Endothelial cell of umbilical vein (primary cell): ENCODE measurements at regions not wholly inside any gene's neighbourhood (a gene's known extent, or its start where the extent isn't known, plus 50 kb on each side); places are given as distances from the start of the nearest gene placed in this dataset.
A peak's percentile ranks its signal among the peaks of the same experiment; 100 is the strongest.

ENCODE experiments used
- BruUV-seq: library from RNA; stranded (reverse); fragments of 400-500 nt; replicated peaks from 2 replicates; lab custom pipeline; 2021; lab: Mats Ljungman, UMichigan
- CTCF ChIA-PET: fragments of 300-600, 350-600 bp; sonication (Branson Sonifier 250); formaldehyde crosslinking; loops from one replicate; lab custom pipeline; 2021; ENCODE audit warnings: antibody characterized with exemption, inconsistent platforms; lab: Charles Lee
- POLR2A ChIA-PET: fragments of 300-600, 350-600 bp; sonication (Branson Sonifier 250); formaldehyde crosslinking; loops from one replicate; lab custom pipeline; 2021; ENCODE audit warnings: antibody characterized with exemption, inconsistent platforms; lab: Charles Lee
- DNase-seq: peaks from one replicate; pipeline ENCODE4 v3.0.0-alpha.2; 2011; ENCODE audit warnings: low read depth, low spot score
- FAIRE-seq: peaks from 2 replicates; lab custom pipeline; 2011; peaks lifted over from hg19 to GRCh38; lab: Jason Lieb, UNC
- H2AFZ ChIP-seq: 2 replicates; pipeline ENCODE4 v1.6.0; 2012; ENCODE audit warnings: low read depth, low read length, control low read depth, inconsistent platforms
- H3K27ac ChIP-seq: 2 replicates; pipeline ENCODE4 v1.5.1; 2011; ENCODE audit warnings: low read depth, mild to moderate bottlenecking, control low read depth, low read length, moderate library complexity; ENCODE audit not compliant: insufficient read depth
- H3K27me3 ChIP-seq, 2 experiments: 2 replicates each; pipeline versions ENCODE4 v1.6.0 to v1.6.1; 2011; ENCODE audit warnings: low read length in 2 of 2, mixed read lengths in 1 of 2; ENCODE audit not compliant: control insufficient read depth in 2 of 2, insufficient read depth in 2 of 2
- H3K36me3 ChIP-seq, 2 experiments: 2 replicates in 1 of 2; 3 replicates in 1 of 2; pipeline ENCODE4 v1.5.1; 2011; ENCODE audit warnings: low read length in 2 of 2, mild to moderate bottlenecking in 1 of 2, moderate library complexity in 1 of 2; ENCODE audit not compliant: control insufficient read depth in 2 of 2, insufficient read depth in 2 of 2; ENCODE audit errors: extremely low read depth in 1 of 2
- H3K4me1 ChIP-seq: 3 replicates; pipeline ENCODE4 v1.5.1; 2011; ENCODE audit warnings: mild to moderate bottlenecking, low read length; ENCODE audit not compliant: control insufficient read depth, insufficient read depth; ENCODE audit errors: extremely low read depth
- H3K4me2 ChIP-seq: 2 replicates; pipeline ENCODE4 v1.6.1; 2011; ENCODE audit warnings: low read length, control low read depth, mixed read lengths; ENCODE audit not compliant: insufficient read depth
- H3K4me3 ChIP-seq, 3 experiments: fragments of 200-600 bp in 1 of 3; sonication (generic), shearing (Covaris generic) in 1 of 3; replicated peaks in 1 of 3; 2 replicates each; pipeline ENCODE4 v1.5.1; 2011 to 2016; ENCODE audit warnings: control low read depth in 3 of 3, low read length in 3 of 3, mild to moderate bottlenecking in 2 of 3, inconsistent platforms in 1 of 3, low read depth in 1 of 3, moderate library complexity in 1 of 3; ENCODE audit not compliant: insufficient read depth in 1 of 3
- H3K79me2 ChIP-seq: 2 replicates; pipeline ENCODE4 v1.6.0; 2012; ENCODE audit warnings: low read length, inconsistent platforms; ENCODE audit not compliant: control insufficient read depth, insufficient read depth
- H3K9ac ChIP-seq: replicated peaks from 2 replicates; pipeline ENCODE3; 2011; ENCODE audit warnings: low read length, control low read depth; ENCODE audit not compliant: insufficient read depth; ENCODE audit errors: extremely low read depth
- H3K9me1 ChIP-seq: replicated peaks from 3 replicates; pipeline ENCODE4 v1.6.0; 2011; ENCODE audit warnings: mild to moderate bottlenecking, low read length; ENCODE audit not compliant: control insufficient read depth, insufficient read depth; ENCODE audit errors: extremely low read depth
- H3K9me3 ChIP-seq: replicated peaks from 2 replicates; pipeline ENCODE4 v1.5.1; 2012; ENCODE audit warnings: low read length, inconsistent platforms; ENCODE audit not compliant: control insufficient read depth, insufficient read depth
- H4K20me1 ChIP-seq: replicated peaks from 2 replicates; pipeline ENCODE3; 2011; ENCODE audit warnings: mild to moderate bottlenecking, low read length; ENCODE audit not compliant: control insufficient read depth, insufficient read depth; ENCODE audit errors: extremely low read depth
- CTCF ChIP-seq, 2 donors: IDR thresholded peaks; 1 replicate in 1 of 2; 2 replicates in 1 of 2; pipeline ENCODE4 v1.5.1; 2011; ENCODE audit warnings: low read length in 2 of 2, mild to moderate bottlenecking in 2 of 2, moderate library complexity in 2 of 2, control low read depth in 1 of 2, inconsistent platforms in 1 of 2, low read depth in 1 of 2; ENCODE audit not compliant: insufficient read depth in 1 of 2; ENCODE audit errors: extremely low read depth in 1 of 2
- EZH2 ChIP-seq: IDR thresholded peaks from 2 replicates; pipeline ENCODE4 v1.6.1; 2012; ENCODE audit warnings: borderline replicate concordance, low read depth, mild to moderate bottlenecking, moderate library complexity, low read length, inconsistent platforms; ENCODE audit not compliant: severe bottlenecking
- FOS ChIP-seq: IDR thresholded peaks from 2 replicates; pipeline ENCODE4 v1.6.1; 2011; ENCODE audit warnings: mild to moderate bottlenecking, low read length, moderate library complexity, borderline replicate concordance; ENCODE audit not compliant: insufficient read depth
- GATA2 ChIP-seq: IDR thresholded peaks from 2 replicates; pipeline ENCODE4 v1.7.0; 2011; ENCODE audit warnings: low read depth, mild to moderate bottlenecking, moderate library complexity, mixed read lengths, low read length; ENCODE audit not compliant: insufficient read length, insufficient read depth
- JUN ChIP-seq: IDR thresholded peaks from 2 replicates; pipeline ENCODE4 v1.6.1; 2011; ENCODE audit warnings: borderline replicate concordance, low read depth; ENCODE audit not compliant: insufficient read length, insufficient read depth
- MAX ChIP-seq: IDR thresholded peaks from 2 replicates; pipeline ENCODE4 v1.6.1; 2011; ENCODE audit not compliant: insufficient read depth, insufficient read length
- MYC ChIP-seq: IDR thresholded peaks from one replicate; pipeline ENCODE4 v1.6.1; 2011; ENCODE audit warnings: mild to moderate bottlenecking, low read depth, low read length
- POLR2A ChIP-seq: IDR thresholded peaks from 2 replicates; pipeline ENCODE4 v1.6.1; 2012; ENCODE audit warnings: low read depth, mild to moderate bottlenecking, control low read depth, low read length
- POLR2AphosphoS5 ChIP-seq: IDR thresholded peaks from 2 replicates; pipeline ENCODE4 v1.6.1; 2012; ENCODE audit warnings: low read depth, mild to moderate bottlenecking, control low read depth, low read length, moderate library complexity; ENCODE audit not compliant: insufficient read depth
- dilution Hi-C: fragments of 300-500 bp; cut with MboI; formaldehyde crosslinking; loops from one replicate; pipeline ENCODE4 v1.15.0; 2019; ENCODE audit warnings: low sequenced_read_pairs; ENCODE audit not compliant: extremely low pct_ligation_motif_present
- intact Hi-C: fragments of 100-400 bp; cut with micrococcal nuclease; formaldehyde crosslinking; loops from one replicate; pipeline ENCODE4 v1.10.0; 2022

DNA sequence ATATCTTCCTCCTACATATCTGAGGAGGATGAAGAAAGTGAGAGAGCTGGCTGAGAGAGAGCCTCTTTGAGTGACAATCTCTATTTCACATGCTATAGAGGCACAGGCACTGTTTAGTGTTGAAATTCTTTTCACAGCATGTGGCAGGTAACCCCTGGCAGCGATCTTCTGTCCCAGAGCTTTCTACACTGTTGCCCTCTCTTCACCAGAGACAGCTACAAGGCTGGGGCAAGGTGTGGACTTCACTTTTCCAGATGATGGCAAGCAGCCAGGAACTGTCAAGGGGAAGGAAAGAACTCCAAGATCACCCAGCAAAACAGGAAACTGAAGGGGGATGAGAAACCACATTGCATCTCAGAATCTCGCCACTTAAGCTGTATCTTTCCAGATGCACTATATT, 205.2 kb downstream of the CAAP1 start:
- FAIRE-seq (no peak), DNase-seq (peak; percentile 4)
- POLR2A ChIA-PET, result no interaction called here
- no peak overlapping the region for H3K4me2 ChIP-seq
- H3K9ac ChIP-seq, result no peak overlapping the region
- no peak overlapping the region for H3K4me3 ChIP-seq
- no peak for TF ChIP-seq POLR2A
- no peak for TF ChIP-seq GATA2
- no peak for TF ChIP-seq MAX
- no peak for TF ChIP-seq FOS
- intact Hi-C loops (no loop called here), dilution Hi-C loops (no loop called here)
- H3K79me2 ChIP-seq, result no peaks in the 10 kb centered on the region
- CTCF ChIA-PET, result no interaction called here
- H3K9me1 ChIP-seq, result no peaks in the 10 kb centered on the region
- no peaks in the 10 kb centered on the region for H3K4me1 ChIP-seq
- H4K20me1 ChIP-seq, result no peaks in the 10 kb centered on the region
- no peaks in the 10 kb centered on the region for H3K36me3 ChIP-seq
- no peaks in the 10 kb centered on the region for H3K9me3 ChIP-seq
- H3K27ac ChIP-seq, result no peak overlapping the region
- H2AFZ ChIP-seq, result no peak overlapping the region
- no peaks in the 10 kb centered on the region for H3K27me3 ChIP-seq
- BruUV-seq, result no TSS peak

DNA sequence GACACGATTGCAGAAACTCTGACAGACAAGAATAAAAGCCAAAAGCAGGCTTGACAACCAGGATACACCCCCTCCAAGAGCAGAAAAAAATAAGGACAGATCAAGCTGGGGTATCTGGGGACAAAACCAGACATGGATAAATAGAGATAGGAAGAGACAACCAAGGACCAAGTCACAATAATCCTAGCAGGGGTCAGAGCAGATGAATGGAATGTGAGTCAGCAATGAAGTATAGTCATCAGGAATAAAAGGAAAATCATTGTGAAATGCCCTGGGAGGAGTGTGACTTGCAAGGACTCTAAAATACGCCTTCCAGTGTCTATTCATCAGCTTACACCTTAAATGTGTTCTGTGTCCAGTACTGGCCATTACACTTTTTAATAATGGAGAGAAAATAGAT, 206.8 kb downstream of the CAAP1 start:
- no peak for FAIRE-seq
- POLR2A ChIA-PET, result no interaction called here
- H3K36me3 ChIP-seq, result no peaks in the 10 kb centered on the region
- BruUV-seq, result no TSS peak
- H4K20me1 ChIP-seq, result no peaks in the 10 kb centered on the region
- H3K4me3 ChIP-seq, result no peak overlapping the region
- no peaks in the 10 kb centered on the region for H3K27me3 ChIP-seq
- CTCF ChIA-PET, result no interaction called here
- no peaks in the 10 kb centered on the region for H3K9me3 ChIP-seq
- intact Hi-C loops, result no loop called here
- dilution Hi-C loops, result no loop called here
- TF ChIP-seq JUN, result no peak
- no peak for TF ChIP-seq EZH2
- no peak for TF ChIP-seq MYC
- TF ChIP-seq GATA2, result no peak
- no peak for TF ChIP-seq MAX
- TF ChIP-seq FOS, result no peak
- no peak for TF ChIP-seq POLR2A
- no peak for TF ChIP-seq POLR2AphosphoS5
- no peak for TF ChIP-seq CTCF (IDR thresholded peaks at IDR 0.05; ENCODE audit: extremely low read depth in 1 of 2, insufficient read depth in 1 of 2, low read depth in 1 of 2, low read length in 2 of 2)
- DNase-seq, result no peak
- H2AFZ ChIP-seq, result no peak overlapping the region
- no peaks in the 10 kb centered on the region for H3K79me2 ChIP-seq
- no peak overlapping the region for H3K4me2 ChIP-seq
- H3K27ac ChIP-seq, result no peak overlapping the region
- H3K4me1 ChIP-seq, result no peaks in the 10 kb centered on the region
- H3K9ac ChIP-seq, result no peak overlapping the region
- H3K9me1 ChIP-seq, result no peaks in the 10 kb centered on the region
